GM10266 (cell line): ENCODE measurements at regions not wholly inside any gene's neighbourhood (a gene's known extent, or its start where the extent isn't known, plus 50 kb on each side); places are given as distances from the start of the nearest gene placed in this dataset.
"Not testable (repeated sequence)": the region's sequence is repeated elsewhere in the genome, so short reads cannot be mapped to it uniquely, and the experiment has no call there.

ENCODE experiments used
- DNase-seq: peaks from one replicate; pipeline ENCODE4 v3.0.0; 2012; ENCODE audit errors: extremely low spot score
- TF ChIP-seq, protein P1 (sequence below): IDR thresholded peaks from 2 replicates; pipeline ENCODE4 v1.5.1; 2012; ENCODE audit warnings: mild to moderate bottlenecking, low read depth; ENCODE audit not compliant: control insufficient read depth, insufficient read depth; ENCODE audit errors: missing control alignments

DNA sequence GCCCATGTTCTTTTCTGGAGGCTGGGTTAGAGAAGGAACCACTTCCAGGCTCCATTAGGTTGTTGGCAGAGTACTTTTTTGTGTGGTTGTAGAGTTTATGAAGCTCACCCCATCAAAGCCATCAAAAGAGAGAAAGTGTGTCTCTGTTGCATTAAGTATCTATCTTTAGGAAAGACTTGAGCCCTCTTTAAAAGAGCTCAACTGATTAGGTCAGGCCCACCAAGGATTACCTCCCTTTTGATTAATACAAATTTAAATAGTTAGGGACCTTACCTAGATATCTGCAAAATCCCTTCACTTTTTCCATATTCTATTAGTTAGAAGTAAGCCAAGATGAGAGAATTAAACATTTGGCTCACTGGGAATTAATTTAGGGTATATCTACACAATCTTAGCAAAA, 460.4 kb downstream of the PPARGC1A start:
- DNase-seq = no peak
- TF ChIP-seq, protein P1, sequence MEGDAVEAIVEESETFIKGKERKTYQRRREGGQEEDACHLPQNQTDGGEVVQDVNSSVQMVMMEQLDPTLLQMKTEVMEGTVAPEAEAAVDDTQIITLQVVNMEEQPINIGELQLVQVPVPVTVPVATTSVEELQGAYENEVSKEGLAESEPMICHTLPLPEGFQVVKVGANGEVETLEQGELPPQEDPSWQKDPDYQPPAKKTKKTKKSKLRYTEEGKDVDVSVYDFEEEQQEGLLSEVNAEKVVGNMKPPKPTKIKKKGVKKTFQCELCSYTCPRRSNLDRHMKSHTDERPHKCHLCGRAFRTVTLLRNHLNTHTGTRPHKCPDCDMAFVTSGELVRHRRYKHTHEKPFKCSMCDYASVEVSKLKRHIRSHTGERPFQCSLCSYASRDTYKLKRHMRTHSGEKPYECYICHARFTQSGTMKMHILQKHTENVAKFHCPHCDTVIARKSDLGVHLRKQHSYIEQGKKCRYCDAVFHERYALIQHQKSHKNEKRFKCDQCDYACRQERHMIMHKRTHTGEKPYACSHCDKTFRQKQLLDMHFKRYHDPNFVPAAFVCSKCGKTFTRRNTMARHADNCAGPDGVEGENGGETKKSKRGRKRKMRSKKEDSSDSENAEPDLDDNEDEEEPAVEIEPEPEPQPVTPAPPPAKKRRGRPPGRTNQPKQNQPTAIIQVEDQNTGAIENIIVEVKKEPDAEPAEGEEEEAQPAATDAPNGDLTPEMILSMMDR = no peak

DNA sequence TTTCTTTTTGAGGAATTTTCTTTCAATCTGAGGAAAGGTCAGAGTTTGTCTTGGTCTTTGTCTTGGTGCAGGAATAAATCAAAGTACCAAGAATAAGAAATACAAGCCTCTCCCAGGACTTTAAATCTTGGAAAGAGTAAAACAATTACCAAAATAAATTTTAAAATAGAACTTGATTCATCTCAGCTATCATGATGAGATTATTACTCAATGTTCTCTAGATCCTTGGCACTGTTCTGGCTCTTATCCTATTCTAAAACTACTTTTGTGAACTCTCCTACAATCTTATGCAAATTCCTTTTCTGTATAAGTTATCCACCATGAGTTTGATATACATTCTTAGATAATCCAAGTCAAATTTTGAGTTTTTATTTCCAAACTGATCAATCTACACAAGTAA, 464.3 kb downstream of the PPARGC1A start:
- TF ChIP-seq, protein P1 = no peak
- no peak for DNase-seq

DNA sequence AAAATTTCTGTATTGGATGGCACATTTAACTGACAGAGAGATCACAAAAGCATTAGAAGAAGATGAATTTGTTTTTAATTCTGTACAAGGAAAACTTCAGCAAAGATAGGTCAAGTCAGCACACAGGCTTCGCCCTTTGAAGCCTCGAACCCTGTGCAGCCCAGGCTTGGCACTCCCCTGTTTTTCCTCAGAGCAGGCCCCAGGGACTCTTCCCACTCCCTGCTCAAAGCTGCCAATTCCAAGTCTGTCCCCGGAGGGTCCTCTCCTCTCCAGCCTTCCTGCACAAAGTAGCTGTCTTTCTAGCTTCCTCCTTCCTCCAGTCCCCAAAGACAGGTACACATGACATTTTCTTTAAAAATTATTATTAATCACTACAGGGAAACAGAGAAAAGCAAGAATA, 466.3 kb downstream of the PPARGC1A start:
- TF ChIP-seq, protein P1 = no peak
- no peak for DNase-seq

DNA sequence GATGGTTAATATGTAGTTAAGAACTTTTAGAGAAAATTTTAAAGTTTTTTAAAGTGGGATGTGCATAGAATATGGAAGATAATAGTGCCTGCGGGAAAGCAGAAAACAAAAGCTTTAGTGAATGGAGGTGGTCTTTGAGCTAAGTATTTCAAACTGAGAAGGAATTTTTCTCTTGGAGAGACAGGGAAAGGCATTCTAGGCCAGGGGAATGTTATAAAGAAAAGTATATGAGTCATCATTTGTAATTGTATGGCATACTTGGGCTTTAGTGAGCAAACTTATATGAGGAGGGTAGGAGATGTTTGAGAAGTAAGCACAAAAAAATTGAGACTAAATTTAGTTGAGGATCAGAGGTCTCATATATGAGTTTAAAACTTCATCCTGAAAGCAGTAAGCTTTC, 467.0 kb downstream of the PPARGC1A start:
- TF ChIP-seq, protein P1 = no peak
- no peak for DNase-seq

DNA sequence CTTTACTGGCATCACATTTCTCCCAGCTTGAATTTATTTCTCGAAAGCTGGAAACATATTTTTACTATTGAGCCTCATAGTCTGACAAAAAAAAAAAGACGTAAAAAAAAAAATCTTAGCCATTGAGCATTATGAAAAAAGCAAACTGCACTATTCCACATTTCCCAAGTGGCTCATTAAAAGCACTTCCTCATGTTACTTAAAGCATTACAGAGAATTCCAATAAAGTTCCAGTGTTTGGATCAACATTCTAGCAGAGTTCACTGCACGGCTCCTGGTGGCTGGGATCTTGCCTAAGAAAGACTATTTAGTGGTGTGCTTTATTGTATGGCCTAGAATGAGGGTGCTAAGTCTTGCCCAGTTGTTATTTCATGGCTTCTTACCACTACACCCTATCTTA, 476.2 kb downstream of the PPARGC1A start:
- TF ChIP-seq, protein P1 = no peak
- DNase-seq = no peak

DNA sequence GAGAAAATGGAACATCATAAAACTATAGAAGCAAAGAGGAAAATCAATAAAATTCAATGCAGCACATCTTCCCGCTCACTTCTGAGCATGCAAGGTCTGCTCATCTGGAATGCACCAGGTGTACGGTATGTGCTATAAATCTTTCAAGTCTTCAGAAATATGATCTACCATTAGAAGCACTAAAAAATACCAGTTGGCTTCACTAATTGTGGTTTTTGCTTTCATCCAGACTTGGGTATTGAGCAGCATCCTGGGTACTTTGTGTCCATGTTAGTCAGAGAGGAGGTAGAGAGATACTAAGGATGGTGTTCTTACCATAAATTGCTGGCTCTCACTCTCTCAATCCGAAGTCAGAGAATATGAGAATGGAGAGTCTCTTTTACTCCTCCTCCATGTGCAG, 477.1 kb downstream of the PPARGC1A start:
- DNase-seq = no peak

DNA sequence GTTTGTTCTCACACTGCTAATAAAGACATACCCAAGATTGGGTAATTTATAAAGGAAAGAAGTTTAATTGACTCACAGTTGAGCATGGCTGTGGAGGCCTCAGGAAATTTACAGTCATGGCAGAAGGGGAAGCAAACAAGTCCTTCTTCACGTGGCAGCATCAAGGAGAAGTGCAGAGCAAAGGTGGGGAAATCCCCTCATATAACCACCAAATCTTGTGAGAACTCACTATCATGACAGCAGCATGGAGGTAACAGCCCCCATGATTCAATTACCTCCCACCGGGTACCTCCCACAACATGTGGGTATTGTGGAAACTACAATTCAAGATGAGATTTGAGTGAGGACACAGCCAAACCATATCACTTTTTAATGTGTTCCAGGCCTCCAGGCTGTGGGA, 480.9 kb downstream of the PPARGC1A start:
- not testable (repeated sequence) for DNase-seq

More for the DNA sequence above, 477.1 kb downstream of the PPARGC1A start:
- TF ChIP-seq, protein P1 = no peak

DNA sequence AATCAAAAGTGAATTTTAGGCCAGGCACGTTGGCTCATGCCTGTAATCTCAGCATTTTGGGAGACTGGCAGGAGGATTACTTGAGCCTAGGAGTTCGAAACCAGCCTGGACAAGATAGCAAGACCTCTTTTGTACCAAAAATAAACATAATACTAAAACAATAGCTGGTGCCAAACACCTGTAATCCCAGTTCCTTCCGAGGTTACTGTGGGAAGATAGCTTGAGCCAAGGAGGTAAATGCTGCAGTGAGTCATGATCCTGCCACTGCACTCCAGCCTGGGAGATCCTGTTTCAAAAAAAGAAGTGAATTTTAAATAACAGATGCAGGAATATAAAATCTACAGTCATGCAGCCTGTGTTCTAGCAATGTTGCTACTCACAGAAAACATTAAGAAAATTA, 488.3 kb downstream of the PPARGC1A start:
- TF ChIP-seq, protein P1 = no peak
- no peak for DNase-seq
